Left cardiac atrium (tissue), 4 donors: ENCODE measurements at regions not wholly inside any gene's neighbourhood (a gene's known extent, or its start where the extent isn't known, plus 50 kb on each side); places are given as distances from the start of the nearest gene placed in this dataset.
"Not testable (repeated sequence)": the region's sequence is repeated elsewhere in the genome, so short reads cannot be mapped to it uniquely, and the experiment has no call there.

Experiments
- ATAC-seq, 2 donors: fragments of 200-7000 bp; cut with Tn5 transposase; one replicate each; pipeline ENCODE4 v1.9.1; 2020; ENCODE audit warnings: mild to moderate bottlenecking in 2 of 2, moderate library complexity in 2 of 2
- DNase-seq: peaks from one replicate; pipeline ENCODE4 v3.0.0-alpha.2; 2020
- intact Hi-C, 2 donors: fragments of 100-400 bp; cut with DNase I; formaldehyde crosslinking; loops; one replicate each; pipeline versions ENCODE4 v1.14.1 to v1.15.1; 2022 to 2023
- donor health status: DM: no; HTN: yes; CAD: no.
- donor health status: DM: no; HTN: yes; CAD: no; lungs with severe emphysema.
- donor health status: DM: yes; HTN: yes; CAD: no.
- donor health status: Dilated cardiomyopathy.

- DNase-seq = no peak
- ATAC-seq = no peak
- intact Hi-C loops = no loop called here
Measured at GRCh38 chr1:191398551-191398950, 759.7 kb upstream of the RGS18 start.

GRCh38 chr1:191405417-191405816 lies 752.8 kb upstream of the RGS18 start:
- DNase-seq = no peak
- ATAC-seq = no peak
- intact Hi-C loops = no loop called here

GRCh38 chr1:191414981-191415640 lies 743.2 kb upstream of the RGS18 start:
- DNase-seq (no peak), ATAC-seq (no peak)
- intact Hi-C loops = no loop called here

- intact Hi-C loops = no loop called here
- no peak for DNase-seq
- ATAC-seq = no peak
Measured at GRCh38 chr1:191419842-191420241, 738.4 kb upstream of the RGS18 start.

DNA sequence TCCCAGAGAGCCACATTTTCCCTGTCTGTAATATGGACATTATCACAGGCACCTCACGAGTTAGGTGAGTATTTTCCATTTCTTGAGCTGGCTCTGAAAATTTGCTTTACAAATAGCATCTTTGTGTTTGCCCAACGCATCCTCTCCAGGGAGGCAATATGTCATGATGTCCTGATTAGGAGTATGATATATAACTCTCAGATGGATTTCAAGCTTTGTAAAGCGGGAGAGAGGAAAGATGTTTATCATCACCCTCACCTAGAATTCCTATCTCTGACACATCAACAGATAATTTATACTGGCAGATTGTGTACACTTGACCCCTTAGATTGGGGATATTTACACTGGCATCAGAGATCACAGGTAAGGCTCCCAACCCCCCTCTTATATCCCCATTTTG lies 730.7 kb upstream of the RGS18 start:
- no peak for DNase-seq
- no peak for ATAC-seq

DNA sequence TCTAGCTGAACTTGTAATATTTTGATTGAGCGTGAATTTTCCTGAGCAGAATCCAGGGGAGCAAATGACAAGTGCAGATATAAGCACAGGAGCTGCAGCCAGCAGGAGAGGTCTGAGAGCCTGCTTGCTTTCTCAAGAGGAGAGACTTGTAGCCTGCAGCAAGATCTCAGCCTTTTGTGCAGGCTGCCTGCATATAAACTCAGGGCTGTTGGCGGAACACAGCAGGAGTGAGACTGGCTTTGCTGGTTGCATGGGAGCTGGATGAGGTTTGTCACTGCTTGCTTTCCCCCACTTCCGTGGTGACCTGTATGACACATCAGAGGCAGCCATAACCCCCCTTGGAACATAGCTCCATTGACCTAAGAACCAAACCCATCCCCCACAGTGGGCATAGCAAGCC lies 725.4 kb upstream of the RGS18 start:
- DNase-seq (no peak), ATAC-seq (no peak)
- intact Hi-C loops = no loop called here

More for the DNA sequence above, 730.7 kb upstream of the RGS18 start:
- intact Hi-C loops = no loop called here

GRCh38 chr1:191438979-191439378 lies 719.3 kb upstream of the RGS18 start:
- no peak for DNase-seq
- no peak for ATAC-seq
- intact Hi-C loops = no loop called here

DNA sequence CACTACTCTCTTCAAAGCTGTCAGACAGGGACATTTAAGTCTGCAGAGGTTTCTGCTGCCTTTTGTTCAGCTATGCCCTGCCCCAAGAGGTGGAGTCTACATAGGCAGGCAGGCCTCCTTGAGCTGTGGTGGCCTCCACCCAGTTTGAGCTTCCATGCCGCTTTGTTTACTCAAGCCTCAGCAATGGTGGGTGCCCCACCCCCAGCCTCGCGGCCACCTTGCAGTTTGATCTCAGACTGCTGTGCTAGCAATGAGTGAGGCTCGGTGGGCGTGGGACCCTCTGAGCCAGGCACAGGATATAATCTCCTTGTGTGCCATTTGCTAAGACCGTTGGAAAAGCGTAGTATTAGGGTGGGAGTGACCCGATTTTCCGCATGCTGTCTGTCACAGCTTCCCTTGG lies 710.0 kb upstream of the RGS18 start:
- intact Hi-C loops, ATAC-seq: not testable (repeated sequence)

GRCh38 chr1:191452586-191452985 lies 705.7 kb upstream of the RGS18 start:
- ATAC-seq = no peak
- intact Hi-C loops = no loop called here
- DNase-seq = no peak

More for the DNA sequence above, 710.0 kb upstream of the RGS18 start:
- not testable (repeated sequence) for DNase-seq

GRCh38 chr1:191453487-191453886 lies 704.8 kb upstream of the RGS18 start:
- DNase-seq (no peak), ATAC-seq (no peak)
- intact Hi-C loops = no loop called here

- intact Hi-C loops = no loop called here
- no peak for DNase-seq
- ATAC-seq = no peak
Measured at GRCh38 chr1:191457889-191458288, 700.4 kb upstream of the RGS18 start.

- ATAC-seq = no peak
- intact Hi-C loops = no loop called here
- DNase-seq = no peak
Measured at GRCh38 chr1:191460234-191460633, 698.0 kb upstream of the RGS18 start.

- intact Hi-C loops = no loop called here
- DNase-seq (no peak), ATAC-seq (no peak)
Measured at GRCh38 chr1:191483988-191484387, 674.3 kb upstream of the RGS18 start.

DNA sequence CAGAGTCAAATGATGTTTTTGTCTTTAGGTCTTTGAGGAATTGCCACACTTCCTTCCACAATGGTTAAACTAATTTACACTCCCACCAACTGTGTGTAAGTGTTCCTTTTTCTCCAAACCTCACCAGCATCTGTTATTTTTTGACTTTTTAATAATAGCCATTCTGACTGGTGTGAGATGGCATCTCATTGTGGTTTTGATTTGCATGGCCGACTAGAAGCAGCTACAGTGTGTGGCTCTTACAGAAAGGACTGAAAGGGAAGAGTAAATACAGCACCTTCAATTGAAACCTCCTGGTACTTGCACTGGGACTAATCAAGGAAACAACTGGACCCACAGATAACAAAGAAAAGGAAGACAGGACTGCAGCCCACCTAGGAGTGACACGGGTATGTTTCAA lies 668.0 kb upstream of the RGS18 start:
- DNase-seq = no peak
- ATAC-seq = no peak
- intact Hi-C loops = no loop called here

DNA sequence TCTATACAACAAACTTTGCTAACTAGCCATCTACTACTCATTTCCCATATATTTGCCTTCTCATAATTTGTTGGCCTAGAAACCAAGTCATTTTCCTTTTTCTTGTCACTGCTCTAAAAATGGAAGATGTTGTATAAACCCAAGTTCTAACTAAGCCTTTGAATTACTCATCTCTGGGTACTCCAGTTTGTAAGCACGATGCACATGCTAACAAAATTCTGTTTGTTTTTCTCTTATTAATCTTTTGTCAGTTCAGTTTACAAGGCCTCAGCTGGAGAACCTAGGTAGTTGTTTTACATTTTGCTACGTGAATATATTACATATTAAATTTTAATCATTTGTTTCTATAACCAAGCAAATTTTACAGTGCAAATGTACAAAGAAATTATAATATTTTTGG lies 663.2 kb upstream of the RGS18 start:
- no peak for ATAC-seq

GRCh38 chr1:191498318-191498717 lies 659.9 kb upstream of the RGS18 start:
- intact Hi-C loops = no loop called here
- ATAC-seq = peak in 1 of 2 donors; percentile 67
- DNase-seq = no peak

More for the DNA sequence above, 663.2 kb upstream of the RGS18 start:
- no peak for DNase-seq
- intact Hi-C loops = no loop called here

- intact Hi-C loops = no loop called here
- ATAC-seq (no peak), DNase-seq (no peak)
Measured at GRCh38 chr1:191498825-191499224, 659.4 kb upstream of the RGS18 start.

DNA sequence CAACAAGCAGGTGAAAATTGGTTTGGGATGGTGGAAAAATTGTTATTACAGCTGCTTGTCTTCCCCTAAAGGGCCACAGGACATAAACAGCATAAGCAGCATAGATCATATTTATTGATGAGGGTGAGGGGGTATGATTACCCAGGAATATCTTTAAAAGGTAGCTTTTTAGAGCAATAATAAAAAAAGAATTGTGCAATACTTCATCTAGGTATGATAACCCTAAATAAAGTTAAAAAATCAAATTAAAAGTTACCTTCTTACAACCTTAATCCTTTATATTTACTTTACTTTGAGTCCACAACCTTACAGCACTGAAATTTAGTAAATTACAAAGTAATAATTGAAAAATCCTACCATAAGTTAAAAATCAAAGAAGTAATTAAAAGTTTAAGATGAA lies 653.3 kb upstream of the RGS18 start:
- intact Hi-C loops = no loop called here
- DNase-seq (no peak), ATAC-seq (no peak)

DNA sequence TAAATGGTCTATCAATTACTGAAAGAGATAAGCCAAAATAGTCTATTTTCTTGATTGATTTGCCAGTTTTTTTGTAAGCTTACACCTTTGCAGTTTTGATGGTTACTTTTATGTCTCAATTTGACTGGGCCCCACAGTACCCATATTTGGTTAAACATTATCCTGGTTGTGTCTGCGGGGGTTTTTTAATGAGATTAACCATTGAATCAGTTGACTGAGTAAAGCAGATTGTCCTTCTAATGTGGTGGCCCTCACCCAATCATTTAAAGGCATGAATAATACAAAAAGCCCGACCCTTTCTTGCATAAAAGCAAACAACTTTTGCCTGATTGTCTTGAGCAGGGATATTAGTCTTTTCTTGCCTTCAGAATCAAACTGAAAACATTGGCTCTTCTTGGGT lies 650.0 kb upstream of the RGS18 start:
- intact Hi-C loops = no loop called here
- no peak for DNase-seq

GRCh38 chr1:191511480-191511879 lies 646.8 kb upstream of the RGS18 start:
- DNase-seq, intact Hi-C loops, ATAC-seq: not testable (repeated sequence)

More for the DNA sequence above, 650.0 kb upstream of the RGS18 start:
- ATAC-seq = no peak

GRCh38 chr1:191517826-191518225 lies 640.4 kb upstream of the RGS18 start:
- intact Hi-C loops = no loop called here
- no peak for ATAC-seq
- no peak for DNase-seq

- ATAC-seq (no peak), DNase-seq (no peak)
- intact Hi-C loops = no loop called here
Measured at GRCh38 chr1:191519519-191519918, 638.7 kb upstream of the RGS18 start.
